Panc1 (cell line): ENCODE measurements at regions not wholly inside any gene's neighbourhood (a gene's known extent, or its start where the extent isn't known, plus 50 kb on each side); places are given as distances from the start of the nearest gene placed in this dataset.

ENCODE experiments used
- ATAC-seq: fragments of 200-7000 bp; cut with Tn5 transposase; 2 replicates; pipeline ENCODE4 v1.9.1; 2020; ENCODE audit warnings: mild to moderate bottlenecking, moderate library complexity
- BruUV-seq: library from RNA; stranded (reverse); fragments of 400-500 nt; replicated peaks from 2 replicates; lab custom pipeline; 2021; lab: Mats Ljungman, UMichigan
- CTCF ChIA-PET: fragments of 300-600 bp; sonication (Branson Sonifier 250); formaldehyde crosslinking; loops from one replicate; lab custom pipeline; 2022; ENCODE audit warnings: antibody characterized with exemption; lab: Charles Lee
- POLR2A ChIA-PET: fragments of 300-600 bp; sonication (Branson Sonifier 250); formaldehyde crosslinking; loops from one replicate; lab custom pipeline; 2022; ENCODE audit warnings: antibody characterized with exemption; lab: Charles Lee
- DNase-seq: peaks from one replicate; pipeline ENCODE4 v3.0.0-alpha.2; 2010; ENCODE audit warnings: low read depth, low spot score
- H3K27ac ChIP-seq: 2 replicates; pipeline ENCODE4 v1.5.1; 2011; ENCODE audit warnings: mild to moderate bottlenecking, low read length, inconsistent platforms
- H3K27me3 ChIP-seq: fragments of 200-500 bp; sonication (Bioruptor generic); 2 replicates; pipeline ENCODE4 v1.6.0; 2014; ENCODE audit warnings: low read length, inconsistent platforms; ENCODE audit not compliant: control insufficient read depth, insufficient read depth
- H3K36me3 ChIP-seq: fragments of 200-500 bp; sonication (Bioruptor generic); 2 replicates; pipeline ENCODE4 v1.5.1; 2014; ENCODE audit warnings: inconsistent platforms, mild to moderate bottlenecking, low read length, moderate library complexity; ENCODE audit not compliant: control insufficient read depth, insufficient read depth
- H3K4me1 ChIP-seq: 2 replicates; pipeline ENCODE4 v1.5.1; 2011; ENCODE audit warnings: inconsistent platforms, mild to moderate bottlenecking, low read length, moderate library complexity; ENCODE audit not compliant: control insufficient read depth, insufficient read depth
- H3K4me3 ChIP-seq, 2 experiments: 2 replicates each; pipeline ENCODE4 v1.5.1; 2011 to 2012; ENCODE audit warnings: low read depth in 2 of 2, low read length in 2 of 2, mild to moderate bottlenecking in 2 of 2, inconsistent platforms in 1 of 2, moderate library complexity in 1 of 2
- H3K9me3 ChIP-seq: fragments of 200-500 bp; sonication (Bioruptor generic); 2 replicates; pipeline ENCODE4 v1.5.1; 2014; ENCODE audit warnings: low read depth, mild to moderate bottlenecking, inconsistent platforms, low read length, moderate library complexity; ENCODE audit not compliant: control insufficient read depth, insufficient read depth
- CTCF ChIP-seq: fragments of 450-650 bp; IDR thresholded peaks from 2 replicates; pipeline ENCODE4 v1.5.1; 2017; ENCODE audit warnings: mild to moderate bottlenecking
- POLR2AphosphoS5 ChIP-seq: IDR thresholded peaks from 2 replicates; pipeline ENCODE4 v1.6.1; 2012; ENCODE audit warnings: mild to moderate bottlenecking, low read depth, low read length, moderate library complexity
- REST ChIP-seq, 2 experiments: IDR thresholded peaks; 2 replicates each; pipeline ENCODE4 v1.6.1; 2011 to 2012; ENCODE audit warnings: low read depth in 2 of 2, control low read depth in 1 of 2, low read length in 1 of 2, mild to moderate bottlenecking in 1 of 2, moderate library complexity in 1 of 2; ENCODE audit not compliant: insufficient read depth in 1 of 2
- SIN3A ChIP-seq: IDR thresholded peaks from 2 replicates; pipeline ENCODE4 v1.6.1; 2012; ENCODE audit warnings: low read depth, mild to moderate bottlenecking, low read length, moderate library complexity, borderline replicate concordance; ENCODE audit not compliant: insufficient read depth
- TCF7L2 ChIP-seq: IDR thresholded peaks from 2 replicates; pipeline ENCODE4 v1.6.1; 2011; ENCODE audit warnings: mild to moderate bottlenecking, low read depth, low read length, inconsistent platforms
- in situ Hi-C: cut with HindIII; loops from 2 replicates; pipeline ENCODE4 v1.10.0; 2016; ENCODE audit warnings: low sequenced_read_pairs, low pct_unique_long_range_greater_than_20kb
- intact Hi-C: fragments of 100-400 bp; cut with micrococcal nuclease; formaldehyde crosslinking; loops from one replicate; pipeline ENCODE4 v1.10.0; 2022; ENCODE audit not compliant: unreplicated experiment

GRCh38 chr6:105561486-105561885, 158.6 kb upstream of the PREP start:
- BruUV-seq, result no TSS peak
- Histone ChIP-seq H3K27ac (no peak overlapping the region), H3K36me3 (no peaks in the 10 kb centered on the region), H3K9me3 (no peaks in the 10 kb centered on the region), H3K4me3 (no peak overlapping the region), H3K27me3 (no peaks in the 10 kb centered on the region), H3K4me1 (no peaks in the 10 kb centered on the region)
- ChIA-PET POLR2A (no interaction called here), CTCF (no interaction called here)
- ATAC-seq, result no peak
- in situ Hi-C loops (no loop called here), intact Hi-C loops (no loop called here)
- no peak for DNase-seq
- TF ChIP-seq SIN3A, result no peak
- TF ChIP-seq CTCF, result no peak
- TF ChIP-seq REST (IDR thresholded peaks at IDR 0.05; ENCODE audit: insufficient read depth in 1 of 2, low read depth in 2 of 2, low read length in 1 of 2), result no peak
- no peak for TF ChIP-seq TCF7L2
- no peak for TF ChIP-seq POLR2AphosphoS5

- no peak overlapping the region for H3K27ac ChIP-seq
- no TSS peak for BruUV-seq
These were observed 157.8 kb upstream of the PREP start for GRCh38 chr6:105560611-105561066.

More at GRCh38 chr6:105560611-105561066, 157.8 kb upstream of the PREP start:
- intact Hi-C loops, result no loop called here
- Histone ChIP-seq H3K9me3 (no peaks in the 10 kb centered on the region; the same call in 1 of the 2 replicates), H3K27me3 (no peaks in the 10 kb centered on the region), H3K36me3 (no peaks in the 10 kb centered on the region), H3K4me3 (no peak overlapping the region), H3K4me1 (no peaks in the 10 kb centered on the region)
- CTCF ChIA-PET, result interaction anchor here (0.6 kb wide), 1 partner anchor 459 kb away, joined by 6 read pairs; no protein-coding TSS in a partner anchor
- DNase-seq (no peak), ATAC-seq (no peak)
- TF ChIP-seq SIN3A (no peak), REST (IDR thresholded peaks at IDR 0.05; ENCODE audit: insufficient read depth in 1 of 2, low read depth in 2 of 2, low read length in 1 of 2) (no peak), CTCF (no peak), TCF7L2 (no peak), POLR2AphosphoS5 (no peak)
- POLR2A ChIA-PET, result no interaction called here
- in situ Hi-C loops, result no loop called here
